Epithelial cell of proximal tubule (primary cell): ENCODE measurements at regions not wholly inside any gene's neighbourhood (a gene's known extent, or its start where the extent isn't known, plus 50 kb on each side); places are given as distances from the start of the nearest gene placed in this dataset.

Source experiments
- DNase-seq: peaks from one replicate; pipeline ENCODE4 v3.0.0-alpha.2; 2011; ENCODE audit warnings: low read depth
- H3K4me3 ChIP-seq: 2 replicates; pipeline ENCODE4 v1.5.1; 2011; ENCODE audit warnings: low read depth, mild to moderate bottlenecking, low read length
- CTCF ChIP-seq: conservative IDR thresholded peaks from 2 replicates; pipeline ENCODE4 v1.5.1; 2012; ENCODE audit warnings: low read depth, mild to moderate bottlenecking, low read length

GRCh38 chr1:181987996-181988395 lies 73.5 kb downstream of the ZNF648 start:
- H3K4me3 ChIP-seq: no peak overlapping the region
- no peak for TF ChIP-seq CTCF
- DNase-seq: no peak

GRCh38 chr1:181987334-181987895 lies 74.1 kb downstream of the ZNF648 start:
- DNase-seq: peak; percentile 10
- TF ChIP-seq CTCF: no peak
- H3K4me3 ChIP-seq: no peak overlapping the region

GRCh38 chr1:181986907-181987305 lies 74.6 kb downstream of the ZNF648 start:
- TF ChIP-seq CTCF: no peak
- peak; percentile 61 for DNase-seq
- no peak overlapping the region for H3K4me3 ChIP-seq

GRCh38 chr1:181985936-181986906 lies 75.3 kb downstream of the ZNF648 start:
- DNase-seq: no peak
- no peak overlapping the region for H3K4me3 ChIP-seq
- TF ChIP-seq CTCF: no peak

GRCh38 chr1:181985281-181985680 lies 76.2 kb downstream of the ZNF648 start:
- H3K4me3 ChIP-seq: no peak overlapping the region
- no peak for TF ChIP-seq CTCF

GRCh38 chr1:181984006-181984405 lies 77.5 kb downstream of the ZNF648 start:
- no peak for DNase-seq
- no peak overlapping the region for H3K4me3 ChIP-seq

More at GRCh38 chr1:181985281-181985680, 76.2 kb downstream of the ZNF648 start:
- no peak for DNase-seq

More at GRCh38 chr1:181984006-181984405, 77.5 kb downstream of the ZNF648 start:
- no peak for TF ChIP-seq CTCF
